ENCODE measurements at regions not wholly inside any gene's neighbourhood (a gene's known extent, or its start where the extent isn't known, plus 50 kb on each side); places are given as distances from the start of the nearest gene placed in this dataset.
"Not testable (repeated sequence)": the region's sequence is repeated elsewhere in the genome, so short reads cannot be mapped to it uniquely, and the experiment has no call there.

- Histone ChIP-seq H3K9ac (ENCODE audit: low read depth, low read length) (peak overlapping the region; percentile 74), H3K4me1 (ENCODE audit: insufficient read depth, low read length) (peaks cover 41% of the 10 kb centered on the region), H3K36me3 (ENCODE audit: insufficient read depth, low read length) (peaks cover 5% of the 10 kb centered on the region; the same call in 1 of the 2 replicates), H3K27ac (ENCODE audit: low read depth, low read length) (0 out of 2 replicates have a peak overlapping the region, but pooled peaks have one; percentile 6), H3K4me3 (ENCODE audit: low read length) (peak overlapping the region; percentile 84), H3K27me3 (ENCODE audit: insufficient read depth, low read length) (no peaks in the 10 kb centered on the region), H3K9me3 (ENCODE audit: insufficient read depth, low read depth, low read length) (no peaks in the 10 kb centered on the region)
- WGBS = 32% methylated on average over 4 of the region's 5 CpGs
Observed at GRCh38 chr6:27140999-27141528, 106.4 kb upstream of the PRSS16 start.

- H3K27me3 ChIP-seq (ENCODE audit: insufficient read depth, low read length) = no peaks in the 10 kb centered on the region
- H3K4me1 ChIP-seq (ENCODE audit: insufficient read depth, low read length) = peaks cover 38% of the 10 kb centered on the region
- no peaks in the 10 kb centered on the region for H3K9me3 ChIP-seq (ENCODE audit: insufficient read depth, low read depth, low read length)
- WGBS = 14% methylated on average over 2 of the region's 3 CpGs
- H3K9ac ChIP-seq (ENCODE audit: low read depth, low read length) = peak overlapping the region; percentile 74; the same call in 1 of the 2 replicates
- peak overlapping the region; percentile 11; the same call in 1 of the 2 replicates for H3K27ac ChIP-seq (ENCODE audit: low read depth, low read length)
- peaks cover 5% of the 10 kb centered on the region; the same call in 1 of the 2 replicates for H3K36me3 ChIP-seq (ENCODE audit: insufficient read depth, low read length)
- H3K4me3 ChIP-seq (ENCODE audit: low read length) = peak overlapping the region; percentile 84
Observed at GRCh38 chr6:27141529-27142015, 105.9 kb upstream of the PRSS16 start.

- Histone ChIP-seq H3K27ac (ENCODE audit: low read depth, low read length) (peak overlapping the region; percentile 32; the same call in 1 of the 2 replicates), H3K4me1 (ENCODE audit: insufficient read depth, low read length) (peaks cover 24% of the 10 kb centered on the region)
- WGBS = 94% methylated on average over 3 of the region's 4 CpGs
- H3K27me3 ChIP-seq (ENCODE audit: insufficient read depth, low read length); H3K36me3 ChIP-seq (ENCODE audit: insufficient read depth, low read length); H3K4me3 ChIP-seq (ENCODE audit: low read length); H3K9ac ChIP-seq (ENCODE audit: low read depth, low read length); H3K9me3 ChIP-seq (ENCODE audit: insufficient read depth, low read depth, low read length): not testable (repeated sequence)
Observed at GRCh38 chr6:27143020-27143388, 104.5 kb upstream of the PRSS16 start.

GRCh38 chr6:27143474-27144026 is 104.0 kb upstream of the PRSS16 start:
- Histone ChIP-seq H3K9ac (ENCODE audit: low read depth, low read length) (no peak overlapping the region; the same call in 1 of the 2 replicates), H3K27me3 (ENCODE audit: insufficient read depth, low read length) (no peaks in the 10 kb centered on the region), H3K4me3 (ENCODE audit: low read length) (no peak overlapping the region), H3K4me1 (ENCODE audit: insufficient read depth, low read length) (peaks cover 24% of the 10 kb centered on the region), H3K27ac (ENCODE audit: low read depth, low read length) (peak overlapping the region; percentile 32; the same call in 1 of the 2 replicates), H3K36me3 (ENCODE audit: insufficient read depth, low read length) (peaks cover 5% of the 10 kb centered on the region; the same call in 1 of the 2 replicates), H3K9me3 (ENCODE audit: insufficient read depth, low read depth, low read length) (no peaks in the 10 kb centered on the region)
- 89% methylated on average over 2 of the region's 2 CpGs for WGBS

GRCh38 chr6:27144740-27145079 is 102.8 kb upstream of the PRSS16 start:
- H3K4me3 ChIP-seq (ENCODE audit: low read length) = peak overlapping the region; percentile 88
- WGBS = 32% methylated on average over 5 of the region's 6 CpGs
- peaks cover 5% of the 10 kb centered on the region; the same call in 1 of the 2 replicates for H3K36me3 ChIP-seq (ENCODE audit: insufficient read depth, low read length)
- H3K27ac ChIP-seq (ENCODE audit: low read depth, low read length) = no peak overlapping the region; the same call in 1 of the 2 replicates
- H3K4me1 ChIP-seq (ENCODE audit: insufficient read depth, low read length) = peaks cover 29% of the 10 kb centered on the region
- no peaks in the 10 kb centered on the region for H3K9me3 ChIP-seq (ENCODE audit: insufficient read depth, low read depth, low read length)
- H3K27me3 ChIP-seq (ENCODE audit: insufficient read depth, low read length) = no peaks in the 10 kb centered on the region
- peak overlapping the region; percentile 100 for H3K9ac ChIP-seq (ENCODE audit: low read depth, low read length)

- Histone ChIP-seq H3K27me3 (ENCODE audit: insufficient read depth, low read length) (no peaks in the 10 kb centered on the region), H3K9ac (ENCODE audit: low read depth, low read length) (peak overlapping the region; percentile 100), H3K36me3 (ENCODE audit: insufficient read depth, low read length) (peaks cover 5% of the 10 kb centered on the region; the same call in 1 of the 2 replicates), H3K4me1 (ENCODE audit: insufficient read depth, low read length) (peaks cover 29% of the 10 kb centered on the region), H3K27ac (ENCODE audit: low read depth, low read length) (peak overlapping the region; percentile 99), H3K9me3 (ENCODE audit: insufficient read depth, low read depth, low read length) (no peaks in the 10 kb centered on the region), H3K4me3 (ENCODE audit: low read length) (peak overlapping the region; percentile 88)
- under 1% methylated on average over 25 of the region's 25 CpGs for WGBS
Observed at GRCh38 chr6:27145731-27146455, 101.6 kb upstream of the PRSS16 start.

GRCh38 chr6:27146456-27146705 is 101.1 kb upstream of the PRSS16 start:
- 8% methylated on average over 23 of the region's 23 CpGs for WGBS
- not testable (repeated sequence) for H3K36me3 ChIP-seq (ENCODE audit: insufficient read depth, low read length); H3K9me3 ChIP-seq (ENCODE audit: insufficient read depth, low read depth, low read length); H3K27me3 ChIP-seq (ENCODE audit: insufficient read depth, low read length)
- Histone ChIP-seq H3K4me1 (ENCODE audit: insufficient read depth, low read length) (peaks cover 25% of the 10 kb centered on the region), H3K27ac (ENCODE audit: low read depth, low read length) (peak overlapping the region; percentile 99), H3K9ac (ENCODE audit: low read depth, low read length) (peak overlapping the region; percentile 100), H3K4me3 (ENCODE audit: low read length) (peak overlapping the region; percentile 88)

GRCh38 chr6:27146706-27147505 is 100.6 kb upstream of the PRSS16 start:
- H3K4me3 ChIP-seq (ENCODE audit: low read length) = peak overlapping the region; percentile 88
- H3K4me1 ChIP-seq (ENCODE audit: insufficient read depth, low read length) = peaks cover 19% of the 10 kb centered on the region
- no peaks in the 10 kb centered on the region for H3K27me3 ChIP-seq (ENCODE audit: insufficient read depth, low read length)
- peak overlapping the region; percentile 99 for H3K27ac ChIP-seq (ENCODE audit: low read depth, low read length)
- H3K9me3 ChIP-seq (ENCODE audit: insufficient read depth, low read depth, low read length) = no peaks in the 10 kb centered on the region
- H3K36me3 ChIP-seq (ENCODE audit: insufficient read depth, low read length) = peaks cover 5% of the 10 kb centered on the region; the same call in 1 of the 2 replicates
- WGBS = 2% methylated on average over 50 of the region's 51 CpGs
- H3K9ac ChIP-seq (ENCODE audit: low read depth, low read length) = peak overlapping the region; percentile 100

- peak overlapping the region; percentile 95; the same call in 1 of the 2 replicates for H3K27ac ChIP-seq (ENCODE audit: low read depth, low read length)
- H3K4me1 ChIP-seq (ENCODE audit: insufficient read depth, low read length) = peaks cover 19% of the 10 kb centered on the region
- peak overlapping the region; percentile 88 for H3K4me3 ChIP-seq (ENCODE audit: low read length)
- peaks cover 2% of the 10 kb centered on the region; the same call in 1 of the 2 replicates for H3K36me3 ChIP-seq (ENCODE audit: insufficient read depth, low read length)
- WGBS = 87% methylated on average over 2 of the region's 2 CpGs
- peak overlapping the region; percentile 38; the same call in 1 of the 2 replicates for H3K9ac ChIP-seq (ENCODE audit: low read depth, low read length)
- no peaks in the 10 kb centered on the region for H3K9me3 ChIP-seq (ENCODE audit: insufficient read depth, low read depth, low read length)
- no peaks in the 10 kb centered on the region for H3K27me3 ChIP-seq (ENCODE audit: insufficient read depth, low read length)
Observed at GRCh38 chr6:27148404-27148795, 99.1 kb upstream of the PRSS16 start.

- no peaks in the 10 kb centered on the region for H3K9me3 ChIP-seq (ENCODE audit: insufficient read depth, low read depth, low read length)
- H3K4me1 ChIP-seq (ENCODE audit: insufficient read depth, low read length) = peaks cover 19% of the 10 kb centered on the region
- H3K4me3 ChIP-seq (ENCODE audit: low read length) = no peak overlapping the region
- WGBS = 17% methylated on average over 1 of the region's 1 CpG
- H3K27ac ChIP-seq (ENCODE audit: low read depth, low read length) = peak overlapping the region; percentile 50; the same call in 1 of the 2 replicates
- no peaks in the 10 kb centered on the region for H3K27me3 ChIP-seq (ENCODE audit: insufficient read depth, low read length)
- no peaks in the 10 kb centered on the region for H3K36me3 ChIP-seq (ENCODE audit: insufficient read depth, low read length)
- H3K9ac ChIP-seq (ENCODE audit: low read depth, low read length) = no peak overlapping the region
Observed at GRCh38 chr6:27149150-27149549, 98.4 kb upstream of the PRSS16 start.
